Epithelial cell of prostate (primary cell): ENCODE measurements at regions not wholly inside any gene's neighbourhood (a gene's known extent, or its start where the extent isn't known, plus 50 kb on each side); places are given as distances from the start of the nearest gene placed in this dataset.
A peak's percentile ranks its signal among the peaks of the same experiment; 100 is the strongest.
"Not testable (repeated sequence)": the region's sequence is repeated elsewhere in the genome, so short reads cannot be mapped to it uniquely, and the experiment has no call there.

Source experiments
- DNase-seq: peaks from one replicate; pipeline ENCODE4 v3.0.0-alpha.2; 2011; ENCODE audit warnings: low read depth, low spot score
- H3K27ac ChIP-seq: fragments of 450-650 bp; 2 replicates; pipeline ENCODE4 v1.5.1; 2017; ENCODE audit warnings: mild to moderate bottlenecking

- H3K27ac ChIP-seq = no peak overlapping the region
- DNase-seq = no peak
Measured at GRCh38 chr3:75115695-75116094, 501.2 kb upstream of the CNTN3 start.

- H3K27ac ChIP-seq = no peak overlapping the region
- no peak for DNase-seq
Measured at GRCh38 chr3:75118779-75119178, 504.3 kb upstream of the CNTN3 start.

GRCh38 chr3:75126556-75126955 lies 512.1 kb upstream of the CNTN3 start:
- no peak overlapping the region for H3K27ac ChIP-seq
- DNase-seq = no peak

- H3K27ac ChIP-seq = no peak overlapping the region
- no peak for DNase-seq
Measured at GRCh38 chr3:75129101-75129500, 514.6 kb upstream of the CNTN3 start.

- no peak overlapping the region for H3K27ac ChIP-seq
- DNase-seq = no peak
Measured at GRCh38 chr3:75136100-75136897, 521.8 kb upstream of the CNTN3 start.

- H3K27ac ChIP-seq = no peak overlapping the region
- no peak for DNase-seq
Measured at GRCh38 chr3:75138345-75138744, 523.9 kb upstream of the CNTN3 start.

- no peak for DNase-seq
- no peak overlapping the region for H3K27ac ChIP-seq
Measured at GRCh38 chr3:75140904-75141615, 523.1 kb upstream of the FRG2C start.

GRCh38 chr3:75144406-75144805 lies 519.7 kb upstream of the FRG2C start:
- H3K27ac ChIP-seq = no peak overlapping the region
- no peak for DNase-seq

GRCh38 chr3:75171630-75172230 lies 492.4 kb upstream of the FRG2C start:
- no peak overlapping the region for H3K27ac ChIP-seq
- DNase-seq = no peak

- no peak for DNase-seq
- H3K27ac ChIP-seq = no peak overlapping the region
Measured at GRCh38 chr3:75176937-75177336, 487.2 kb upstream of the FRG2C start.

GRCh38 chr3:75180235-75180944 lies 483.7 kb upstream of the FRG2C start:
- DNase-seq = no peak
- no peak overlapping the region for H3K27ac ChIP-seq

- DNase-seq = no peak
- H3K27ac ChIP-seq = no peak overlapping the region
Measured at GRCh38 chr3:75180945-75181298, 483.2 kb upstream of the FRG2C start.

- no peak for DNase-seq
- H3K27ac ChIP-seq = no peak overlapping the region
Measured at GRCh38 chr3:75188962-75189361, 475.2 kb upstream of the FRG2C start.

GRCh38 chr3:75192146-75192616 lies 471.9 kb upstream of the FRG2C start:
- no peak for DNase-seq
- no peak overlapping the region for H3K27ac ChIP-seq

GRCh38 chr3:75193797-75194196 lies 470.3 kb upstream of the FRG2C start:
- H3K27ac ChIP-seq = no peak overlapping the region
- no peak for DNase-seq

GRCh38 chr3:75214332-75214731 lies 449.8 kb upstream of the FRG2C start:
- DNase-seq, H3K27ac ChIP-seq: not testable (repeated sequence)

- DNase-seq = no peak
Measured at GRCh38 chr3:75218577-75218976, 445.6 kb upstream of the FRG2C start.

GRCh38 chr3:75220932-75221331 lies 443.2 kb upstream of the FRG2C start:
- H3K27ac ChIP-seq = no peak overlapping the region
- DNase-seq = no peak

More at GRCh38 chr3:75218577-75218976, 445.6 kb upstream of the FRG2C start:
- H3K27ac ChIP-seq = no peak overlapping the region

GRCh38 chr3:75224412-75224811 lies 439.7 kb upstream of the FRG2C start:
- DNase-seq = peak; percentile 27

GRCh38 chr3:75232216-75232615 lies 431.9 kb upstream of the FRG2C start:
- DNase-seq = no peak
- no peak overlapping the region for H3K27ac ChIP-seq

More at GRCh38 chr3:75224412-75224811, 439.7 kb upstream of the FRG2C start:
- no peak overlapping the region for H3K27ac ChIP-seq

- no peak for DNase-seq
- no peak overlapping the region for H3K27ac ChIP-seq
Measured at GRCh38 chr3:75235631-75236030, 428.5 kb upstream of the FRG2C start.
